ENCODE measurements at regions not wholly inside any gene's neighbourhood (a gene's known extent, or its start where the extent isn't known, plus 50 kb on each side); places are given as distances from the start of the nearest gene placed in this dataset.

DNA sequence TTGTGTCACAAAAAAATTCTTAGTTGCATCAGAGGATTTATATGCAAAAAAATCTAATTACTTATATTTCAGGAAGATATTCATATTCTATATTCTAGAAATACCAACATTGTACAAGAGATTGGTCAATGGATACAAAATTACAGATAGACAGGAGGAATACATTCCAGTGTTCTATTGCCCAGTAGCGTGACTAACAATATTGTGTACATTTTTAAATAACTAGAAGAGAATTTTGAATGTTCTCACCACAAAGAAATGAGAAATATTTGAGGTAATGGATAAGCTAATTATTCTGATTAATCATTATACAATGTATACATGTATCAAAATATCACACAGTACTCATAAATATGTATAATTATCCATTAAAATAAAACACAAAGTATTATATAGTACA is 253.3 kb downstream of the IPMK start:
- CTCF ChIA-PET = interaction anchor here (1.1 kb wide), 1 partner anchor 50 kb away, joined by 3 read pairs; no protein-coding TSS in a partner anchor
- no peak for DNase-seq (ENCODE audit: low read depth, low spot score)
- H3K4me3 ChIP-seq (ENCODE audit: low read depth, low read length) = no peak overlapping the region
- TF ChIP-seq, protein P1, sequence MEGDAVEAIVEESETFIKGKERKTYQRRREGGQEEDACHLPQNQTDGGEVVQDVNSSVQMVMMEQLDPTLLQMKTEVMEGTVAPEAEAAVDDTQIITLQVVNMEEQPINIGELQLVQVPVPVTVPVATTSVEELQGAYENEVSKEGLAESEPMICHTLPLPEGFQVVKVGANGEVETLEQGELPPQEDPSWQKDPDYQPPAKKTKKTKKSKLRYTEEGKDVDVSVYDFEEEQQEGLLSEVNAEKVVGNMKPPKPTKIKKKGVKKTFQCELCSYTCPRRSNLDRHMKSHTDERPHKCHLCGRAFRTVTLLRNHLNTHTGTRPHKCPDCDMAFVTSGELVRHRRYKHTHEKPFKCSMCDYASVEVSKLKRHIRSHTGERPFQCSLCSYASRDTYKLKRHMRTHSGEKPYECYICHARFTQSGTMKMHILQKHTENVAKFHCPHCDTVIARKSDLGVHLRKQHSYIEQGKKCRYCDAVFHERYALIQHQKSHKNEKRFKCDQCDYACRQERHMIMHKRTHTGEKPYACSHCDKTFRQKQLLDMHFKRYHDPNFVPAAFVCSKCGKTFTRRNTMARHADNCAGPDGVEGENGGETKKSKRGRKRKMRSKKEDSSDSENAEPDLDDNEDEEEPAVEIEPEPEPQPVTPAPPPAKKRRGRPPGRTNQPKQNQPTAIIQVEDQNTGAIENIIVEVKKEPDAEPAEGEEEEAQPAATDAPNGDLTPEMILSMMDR (IDR thresholded peaks at IDR 0.05; ENCODE audit: insufficient read depth, low read length, missing control alignments) = no peak
- POLR2A ChIA-PET = no interaction called here

DNA sequence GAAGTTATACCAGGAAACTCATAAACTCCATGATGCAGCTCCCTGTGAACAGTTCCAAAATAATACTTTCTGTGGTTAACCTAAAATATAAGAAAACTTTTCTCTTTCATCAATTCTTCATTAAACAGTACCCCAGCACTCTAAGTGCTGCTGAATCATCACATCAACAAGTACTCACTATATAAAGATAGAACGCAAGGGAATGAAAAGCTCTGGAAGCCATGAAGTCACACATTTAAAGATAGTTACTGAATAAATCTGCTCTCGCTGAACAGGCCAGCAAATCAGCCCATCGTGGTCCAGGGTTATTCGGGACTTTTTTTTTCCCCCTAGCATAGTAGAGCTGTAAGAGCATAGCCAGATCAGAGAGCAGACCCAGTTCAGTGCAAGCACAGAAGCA is 254.3 kb downstream of the IPMK start:
- ChIA-PET CTCF (interaction anchor here (1.1 kb wide), 1 partner anchor 51 kb away, joined by 3 read pairs; no protein-coding TSS in a partner anchor), POLR2A (interaction anchor here (0.6 kb wide), 1 partner anchor 45 kb away, joined by 3 read pairs; no protein-coding TSS in a partner anchor)
- no peak for DNase-seq (ENCODE audit: low read depth, low spot score)
- TF ChIP-seq, protein P1 (IDR thresholded peaks at IDR 0.05; ENCODE audit: insufficient read depth, low read length, missing control alignments) = no peak
- H3K4me3 ChIP-seq (ENCODE audit: low read depth, low read length) = no peak overlapping the region

- POLR2A ChIA-PET = no interaction called here
- TF ChIP-seq, protein P1 (IDR thresholded peaks at IDR 0.05; ENCODE audit: insufficient read depth, low read length, missing control alignments) = no peak
- CTCF ChIA-PET = no interaction called here
- no peak for DNase-seq (ENCODE audit: low read depth, low spot score)
- no peak overlapping the region for H3K4me3 ChIP-seq (ENCODE audit: low read depth, low read length)
Observed at GRCh38 chr10:58010073-58010702, 257.5 kb downstream of the IPMK start.

DNA sequence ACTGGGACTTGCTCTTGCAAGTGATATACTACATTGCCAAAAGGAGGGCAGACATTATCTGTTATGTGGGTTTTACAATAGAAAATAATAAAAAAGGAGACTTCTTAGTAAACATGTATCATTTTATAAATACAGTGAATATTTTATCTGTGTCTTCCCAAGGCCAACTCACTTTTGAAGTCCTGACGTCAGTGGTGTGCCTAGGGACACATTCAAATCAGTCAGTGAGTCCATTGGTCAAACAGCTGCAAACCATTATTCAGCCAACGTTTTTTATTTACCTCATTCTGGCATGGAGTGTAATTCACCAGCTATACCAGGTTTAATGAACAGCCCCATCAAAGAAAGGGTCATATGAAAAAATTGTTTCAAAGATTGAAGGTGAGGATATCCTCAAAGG is 263.7 kb downstream of the IPMK start:
- ChIA-PET CTCF (interaction anchor here (1.5 kb wide), 1 partner anchor 11 kb away, joined by 4 read pairs; no protein-coding TSS in a partner anchor), POLR2A (no interaction called here)
- H3K4me3 ChIP-seq (ENCODE audit: low read depth, low read length) = no peak overlapping the region
- TF ChIP-seq, protein P1 (IDR thresholded peaks at IDR 0.05; ENCODE audit: insufficient read depth, low read length, missing control alignments) = no peak
- no peak for DNase-seq (ENCODE audit: low read depth, low spot score)

GRCh38 chr10:58001159-58001558 is 266.5 kb downstream of the IPMK start:
- no peak overlapping the region for H3K4me3 ChIP-seq (ENCODE audit: low read depth, low read length)
- DNase-seq (ENCODE audit: low read depth, low spot score) = no peak
- CTCF ChIA-PET = no interaction called here
- TF ChIP-seq, protein P1 (IDR thresholded peaks at IDR 0.05; ENCODE audit: insufficient read depth, low read length, missing control alignments) = no peak
- POLR2A ChIA-PET = no interaction called here

DNA sequence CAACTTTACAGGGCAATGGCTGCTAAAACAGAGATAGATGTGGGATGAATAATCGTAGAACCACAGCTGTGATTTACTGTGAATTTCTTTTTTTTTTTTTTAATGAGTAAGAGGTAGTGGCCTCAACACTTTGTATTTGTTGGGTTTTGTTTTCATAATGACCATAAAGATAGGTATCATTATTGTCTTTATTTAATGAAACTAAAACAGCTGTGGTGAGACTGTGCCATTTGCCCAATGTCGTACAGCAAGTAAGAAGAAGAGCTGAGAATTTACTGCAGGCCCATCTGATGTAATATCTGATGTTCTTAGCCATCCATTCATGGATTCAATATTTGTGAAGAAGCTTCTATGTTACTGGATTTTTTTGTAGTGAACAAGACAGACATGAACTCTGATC is 271.2 kb downstream of the IPMK start:
- POLR2A ChIA-PET = no interaction called here
- no peak for DNase-seq (ENCODE audit: low read depth, low spot score)
- CTCF ChIA-PET = no interaction called here

More for the DNA sequence above, 271.2 kb downstream of the IPMK start:
- TF ChIP-seq, protein P1 (IDR thresholded peaks at IDR 0.05; ENCODE audit: insufficient read depth, low read length, missing control alignments) = no peak
- H3K4me3 ChIP-seq (ENCODE audit: low read depth, low read length) = no peak overlapping the region
